Breast epithelium (tissue), 4 donors: ENCODE measurements at regions not wholly inside any gene's neighbourhood (a gene's known extent, or its start where the extent isn't known, plus 50 kb on each side); places are given as distances from the start of the nearest gene placed in this dataset.

Experiments used
- DNase-seq, 2 donors: peaks; one replicate each; pipeline ENCODE4 v3.0.0-alpha.2; 2019; ENCODE audit warnings: low spot score in 2 of 2
- H3K27ac ChIP-seq, 2 donors: fragments of 200-600 bp; sonication (generic) in 1 of 2; one replicate each; pipeline ENCODE4 v1.5.1; 2016 to 2019; ENCODE audit warnings: mild to moderate bottlenecking in 1 of 2
- H3K27me3 ChIP-seq, 2 donors: fragments of 200-600 bp; sonication (generic) in 1 of 2; one replicate each; pipeline versions ENCODE4 v1.5.1 to v1.6.0; 2017 to 2019; ENCODE audit warnings: control low read depth in 1 of 2, mild to moderate bottlenecking in 1 of 2
- H3K36me3 ChIP-seq: fragments of 200-600 bp; one replicate; pipeline ENCODE4 v1.5.1; 2019
- H3K4me1 ChIP-seq, 2 donors: fragments of 200-600 bp; sonication (generic); one replicate each; pipeline ENCODE4 v1.5.1; 2016 to 2019; ENCODE audit warnings: control low read depth in 1 of 2
- H3K4me3 ChIP-seq, 3 donors: fragments of 200-600 bp; sonication (generic); 1 replicate in 2 of 3; 2 replicates in 1 of 3; pipeline ENCODE4 v1.5.1; 2016 to 2019; ENCODE audit warnings: mild to moderate bottlenecking in 3 of 3, moderate library complexity in 2 of 3
- H3K9me3 ChIP-seq, 2 donors: fragments of 200-600 bp; sonication (generic) in 1 of 2; one replicate each; pipeline ENCODE4 v1.5.1; 2016 to 2019; ENCODE audit warnings: control low read depth in 1 of 2
- CTCF ChIP-seq, 3 donors: fragments of 450-650 bp; IDR thresholded peaks; one replicate each; pipeline ENCODE4 v1.5.1; 2016 to 2017; ENCODE audit warnings: antibody characterized with exemption in 3 of 3, mild to moderate bottlenecking in 3 of 3, moderate library complexity in 3 of 3
- POLR2A ChIP-seq: fragments of 450-650 bp; IDR thresholded peaks from one replicate; pipeline ENCODE4 v1.6.1; 2016; ENCODE audit warnings: antibody characterized with exemption, mild to moderate bottlenecking, moderate library complexity
- POLR2AphosphoS5 ChIP-seq, 3 donors: sonication (generic); formaldehyde crosslinking; IDR thresholded peaks; one replicate each; pipeline ENCODE4 v1.6.1; 2017; ENCODE audit warnings: antibody characterized with exemption in 3 of 3
- intact Hi-C: fragments of 100-400 bp; cut with DNase I; formaldehyde crosslinking; loops from one replicate; pipeline ENCODE4 v1.15.1; 2023; ENCODE audit warnings: low total_unique reads

GRCh38 chr20:16926626-16927430 is 178.7 kb downstream of the OTOR start:
- Histone ChIP-seq H3K4me1 (no peaks in the 10 kb centered on the region), H3K27me3 (no peaks in the 10 kb centered on the region), H3K4me3 (no peak overlapping the region), H3K36me3 (no peaks in the 10 kb centered on the region), H3K27ac (no peak overlapping the region), H3K9me3 (no peaks in the 10 kb centered on the region)
- DNase-seq, result no peak
- intact Hi-C loops, result no loop called here
- TF ChIP-seq CTCF (IDR thresholded peaks at IDR 0.05) (no peak), POLR2AphosphoS5 (IDR thresholded peaks at IDR 0.05) (no peak), POLR2A (no peak)

GRCh38 chr20:16929756-16930155 is 181.6 kb downstream of the OTOR start:
- H3K27me3 ChIP-seq, result no peaks in the 10 kb centered on the region
- DNase-seq, result no peak
- H3K4me3 ChIP-seq, result no peak overlapping the region
- TF ChIP-seq POLR2A (no peak), POLR2AphosphoS5 (IDR thresholded peaks at IDR 0.05) (no peak)
- intact Hi-C loops, result no loop called here
- H3K36me3 ChIP-seq, result no peaks in the 10 kb centered on the region
- H3K9me3 ChIP-seq, result no peaks in the 10 kb centered on the region
- no peak overlapping the region for H3K27ac ChIP-seq
- H3K4me1 ChIP-seq, result no peaks in the 10 kb centered on the region

GRCh38 chr20:16930656-16931055 is 182.5 kb downstream of the OTOR start:
- Histone ChIP-seq H3K4me3 (no peak overlapping the region), H3K4me1 (no peaks in the 10 kb centered on the region), H3K27me3 (no peaks in the 10 kb centered on the region), H3K9me3 (no peaks in the 10 kb centered on the region), H3K27ac (no peak overlapping the region), H3K36me3 (no peaks in the 10 kb centered on the region)
- no peak for TF ChIP-seq POLR2A
- no peak for DNase-seq
- intact Hi-C loops, result no loop called here

- TF ChIP-seq CTCF (IDR thresholded peaks at IDR 0.05) (no peak), POLR2A (no peak), POLR2AphosphoS5 (IDR thresholded peaks at IDR 0.05) (no peak)
- H3K36me3 ChIP-seq, result no peaks in the 10 kb centered on the region
- intact Hi-C loops, result no loop called here
- H3K4me1 ChIP-seq, result no peaks in the 10 kb centered on the region
- DNase-seq, result no peak
- no peaks in the 10 kb centered on the region for H3K27me3 ChIP-seq
- no peaks in the 10 kb centered on the region for H3K9me3 ChIP-seq
- no peak overlapping the region for H3K4me3 ChIP-seq
- no peak overlapping the region for H3K27ac ChIP-seq
Observed at GRCh38 chr20:16939051-16939450, 190.9 kb downstream of the OTOR start.

GRCh38 chr20:16940701-16941100 is 192.5 kb downstream of the OTOR start:
- intact Hi-C loops, result no loop called here
- H3K27me3 ChIP-seq, result no peaks in the 10 kb centered on the region
- no peak for TF ChIP-seq POLR2AphosphoS5 (IDR thresholded peaks at IDR 0.05)
- TF ChIP-seq POLR2A, result no peak
- no peak for TF ChIP-seq CTCF (IDR thresholded peaks at IDR 0.05)
- no peak overlapping the region for H3K27ac ChIP-seq
- H3K36me3 ChIP-seq, result no peaks in the 10 kb centered on the region
- H3K9me3 ChIP-seq, result no peaks in the 10 kb centered on the region
- H3K4me1 ChIP-seq, result no peaks in the 10 kb centered on the region
- DNase-seq, result no peak
- H3K4me3 ChIP-seq, result no peak overlapping the region

GRCh38 chr20:16942051-16942450 is 193.9 kb downstream of the OTOR start:
- Histone ChIP-seq H3K4me3 (no peak overlapping the region), H3K27ac (no peak overlapping the region), H3K36me3 (no peaks in the 10 kb centered on the region), H3K4me1 (no peaks in the 10 kb centered on the region), H3K27me3 (no peaks in the 10 kb centered on the region), H3K9me3 (no peaks in the 10 kb centered on the region)
- DNase-seq, result no peak
- no peak for TF ChIP-seq CTCF (IDR thresholded peaks at IDR 0.05)
- TF ChIP-seq POLR2AphosphoS5 (IDR thresholded peaks at IDR 0.05), result no peak
- TF ChIP-seq POLR2A, result no peak
- intact Hi-C loops, result no loop called here
